Upper lobe of left lung (tissue), 4 donors: ENCODE measurements at regions not wholly inside any gene's neighbourhood (a gene's known extent, or its start where the extent isn't known, plus 50 kb on each side); places are given as distances from the start of the nearest gene placed in this dataset.

Experiments used
- CTCF ChIP-seq, 6 experiments: fragments of 450-650 bp in 4 of 6; fragments of 200-600 bp in 2 of 6; sonication (generic) in 2 of 6; IDR thresholded peaks; one replicate each; pipeline ENCODE4 v1.5.1; 2016 to 2019; ENCODE audit warnings: antibody characterized with exemption in 6 of 6
- EP300 ChIP-seq, 4 donors: sonication (generic); formaldehyde crosslinking; IDR thresholded peaks; one replicate each; pipeline ENCODE4 v1.5.1; 2017; ENCODE audit warnings: antibody characterized with exemption in 4 of 4, control low read depth in 2 of 4

- no peak for TF ChIP-seq EP300 (IDR thresholded peaks at IDR 0.05)
- no peak for TF ChIP-seq CTCF (IDR thresholded peaks at IDR 0.05)
Observed at GRCh38 chr6:68082086-68082485, 553.0 kb upstream of the ADGRB3 start.
